ENCODE measurements at regions not wholly inside any gene's neighbourhood (a gene's known extent, or its start where the extent isn't known, plus 50 kb on each side); places are given as distances from the start of the nearest gene placed in this dataset.

GRCh38 chr2:122867941-122868340 lies 1112.5 kb downstream of the TSN start:
- intact Hi-C loops (cut with DNase I), result no loop called here
- ATAC-seq (no peak), DNase-seq (ENCODE audit: low spot score) (no peak)

- intact Hi-C loops (cut with DNase I), result no loop called here
- no peak for ATAC-seq
- no peak for DNase-seq (ENCODE audit: low spot score)
Measured at GRCh38 chr2:122868646-122869275, 1113.3 kb downstream of the TSN start.

- no peak for DNase-seq (ENCODE audit: low spot score)
- intact Hi-C loops (cut with DNase I), result no loop called here
- no peak for ATAC-seq
Measured at GRCh38 chr2:122873951-122874350, 1118.5 kb downstream of the TSN start.

- DNase-seq (ENCODE audit: low spot score), result no peak
- intact Hi-C loops (cut with DNase I), result no loop called here
- ATAC-seq, result no peak
Measured at GRCh38 chr2:122875091-122875865, 1119.8 kb downstream of the TSN start.

- no peak for ATAC-seq
- DNase-seq (ENCODE audit: low spot score), result no peak
- intact Hi-C loops (cut with DNase I), result no loop called here
Measured at GRCh38 chr2:122883849-122884248, 1128.4 kb downstream of the TSN start.

GRCh38 chr2:122884889-122885288 lies 1129.4 kb downstream of the TSN start:
- intact Hi-C loops (cut with DNase I), result no loop called here
- DNase-seq (ENCODE audit: low spot score) (no peak), ATAC-seq (no peak)

- ATAC-seq (no peak), DNase-seq (ENCODE audit: low spot score) (no peak)
- intact Hi-C loops (cut with DNase I), result no loop called here
Measured at GRCh38 chr2:122885436-122885835, 1130.0 kb downstream of the TSN start.

GRCh38 chr2:122886479-122887145 lies 1131.2 kb downstream of the TSN start:
- intact Hi-C loops (cut with DNase I), result no loop called here
- ATAC-seq, result no peak
- DNase-seq (ENCODE audit: low spot score), result no peak

- intact Hi-C loops (cut with DNase I), result no loop called here
Measured at GRCh38 chr2:122899614-122900013, 1125.5 kb upstream of the CNTNAP5 start.

GRCh38 chr2:122905431-122905830 lies 1119.7 kb upstream of the CNTNAP5 start:
- intact Hi-C loops (cut with DNase I), result no loop called here
- no peak for ATAC-seq
- no peak for DNase-seq (ENCODE audit: low spot score)

More at GRCh38 chr2:122899614-122900013, 1125.5 kb upstream of the CNTNAP5 start:
- ATAC-seq (no peak), DNase-seq (ENCODE audit: low spot score) (no peak)

- DNase-seq (ENCODE audit: low spot score) (no peak), ATAC-seq (no peak)
- intact Hi-C loops (cut with DNase I), result no loop called here
Measured at GRCh38 chr2:122908159-122908558, 1116.9 kb upstream of the CNTNAP5 start.

- intact Hi-C loops (cut with DNase I), result no loop called here
Measured at GRCh38 chr2:122927197-122927596, 1097.9 kb upstream of the CNTNAP5 start.

GRCh38 chr2:122927710-122928557 lies 1097.2 kb upstream of the CNTNAP5 start:
- intact Hi-C loops (cut with DNase I), result no loop called here
- ATAC-seq, result no peak
- no peak for DNase-seq (ENCODE audit: low spot score)

More at GRCh38 chr2:122927197-122927596, 1097.9 kb upstream of the CNTNAP5 start:
- no peak for DNase-seq (ENCODE audit: low spot score)
- ATAC-seq, result no peak

- intact Hi-C loops (cut with DNase I), result no loop called here
- ATAC-seq (no peak), DNase-seq (ENCODE audit: low spot score) (no peak)
Measured at GRCh38 chr2:122929347-122929746, 1095.7 kb upstream of the CNTNAP5 start.

GRCh38 chr2:122935506-122935905 lies 1089.6 kb upstream of the CNTNAP5 start:
- intact Hi-C loops (cut with DNase I), result no loop called here

GRCh38 chr2:122939796-122940195 lies 1085.3 kb upstream of the CNTNAP5 start:
- ATAC-seq, result no peak
- DNase-seq (ENCODE audit: low spot score), result no peak
- intact Hi-C loops (cut with DNase I), result no loop called here

More at GRCh38 chr2:122935506-122935905, 1089.6 kb upstream of the CNTNAP5 start:
- ATAC-seq (no peak), DNase-seq (ENCODE audit: low spot score) (no peak)

- intact Hi-C loops (cut with DNase I), result no loop called here
- ATAC-seq (no peak), DNase-seq (ENCODE audit: low spot score) (no peak)
Measured at GRCh38 chr2:122949523-122949922, 1075.6 kb upstream of the CNTNAP5 start.

GRCh38 chr2:122955776-122956175 lies 1069.3 kb upstream of the CNTNAP5 start:
- intact Hi-C loops (cut with DNase I), result no loop called here
- no peak for ATAC-seq
- no peak for DNase-seq (ENCODE audit: low spot score)
